Subcutaneous abdominal adipose tissue (tissue), 5 donors: ENCODE measurements at regions not wholly inside any gene's neighbourhood (a gene's known extent, or its start where the extent isn't known, plus 50 kb on each side); places are given as distances from the start of the nearest gene placed in this dataset.

Experiments
- H3K27ac ChIP-seq: one replicate; pipeline ENCODE4 v1.7.0; 2013; ENCODE audit warnings: low read depth, mild to moderate bottlenecking, inconsistent platforms, low read length, moderate library complexity
- H3K27me3 ChIP-seq, 5 donors: one replicate each; pipeline ENCODE4 v1.7.0; 2013; ENCODE audit warnings: low read length in 5 of 5, inconsistent platforms in 1 of 5; ENCODE audit not compliant: control insufficient read depth in 5 of 5, insufficient read depth in 4 of 5
- H3K36me3 ChIP-seq, 5 donors: one replicate each; pipeline ENCODE4 v1.7.0; 2013; ENCODE audit warnings: low read length in 5 of 5; ENCODE audit not compliant: control insufficient read depth in 5 of 5, insufficient read depth in 5 of 5
- H3K4me1 ChIP-seq, 5 donors: one replicate each; pipeline ENCODE4 v1.7.0; 2013; ENCODE audit warnings: low read length in 5 of 5, mild to moderate bottlenecking in 3 of 5, moderate library complexity in 1 of 5; ENCODE audit not compliant: control insufficient read depth in 5 of 5, insufficient read depth in 5 of 5
- H3K4me3 ChIP-seq, 5 donors: one replicate each; pipeline ENCODE4 v1.7.0; 2013; ENCODE audit warnings: low read length in 5 of 5, low read depth in 1 of 5
- H3K9ac ChIP-seq, 5 donors: one replicate each; pipeline ENCODE4 v1.7.0; 2013; ENCODE audit warnings: low read length in 5 of 5, mild to moderate bottlenecking in 4 of 5, moderate library complexity in 3 of 5
- H3K9me3 ChIP-seq, 5 donors: one replicate each; pipeline ENCODE4 v1.7.0; 2013; ENCODE audit warnings: low read length in 5 of 5; ENCODE audit not compliant: control insufficient read depth in 5 of 5
- donor health status: healthy.
- donor health status: healthy.
- donor health status: healthy.
- donor health status: healthy.
- donor health status: healthy.

GRCh38 chr3:165636684-165637015, 200.6 kb downstream of the BCHE start:
- H3K27ac ChIP-seq = no peak overlapping the region
- H3K4me3 ChIP-seq = no peak overlapping the region
- no peaks in the 10 kb centered on the region for H3K36me3 ChIP-seq
- H3K4me1 ChIP-seq = no peaks in the 10 kb centered on the region
- no peaks in the 10 kb centered on the region for H3K27me3 ChIP-seq
- H3K9ac ChIP-seq = no peak overlapping the region
- H3K9me3 ChIP-seq = peaks cover 0 to 5% (median 0%) of the 10 kb centered on the region in 5 donors

GRCh38 chr3:165635791-165636683, 201.2 kb downstream of the BCHE start:
- H3K36me3 ChIP-seq = no peaks in the 10 kb centered on the region
- H3K27me3 ChIP-seq = no peaks in the 10 kb centered on the region
- H3K4me3 ChIP-seq = no peak overlapping the region
- no peak overlapping the region for H3K27ac ChIP-seq
- H3K9ac ChIP-seq = no peak overlapping the region
- H3K4me1 ChIP-seq = no peaks in the 10 kb centered on the region
- peaks cover 0 to 10% (median 0%) of the 10 kb centered on the region in 5 donors for H3K9me3 ChIP-seq

GRCh38 chr3:165624761-165625160, 212.5 kb downstream of the BCHE start:
- peaks cover 0 to 26% (median 8%) of the 10 kb centered on the region in 5 donors for H3K9me3 ChIP-seq
- H3K4me3 ChIP-seq = no peak overlapping the region
- H3K27me3 ChIP-seq = no peaks in the 10 kb centered on the region
- no peak overlapping the region for H3K27ac ChIP-seq
- H3K36me3 ChIP-seq = no peaks in the 10 kb centered on the region
- no peaks in the 10 kb centered on the region for H3K4me1 ChIP-seq
- no peak overlapping the region for H3K9ac ChIP-seq

DNA sequence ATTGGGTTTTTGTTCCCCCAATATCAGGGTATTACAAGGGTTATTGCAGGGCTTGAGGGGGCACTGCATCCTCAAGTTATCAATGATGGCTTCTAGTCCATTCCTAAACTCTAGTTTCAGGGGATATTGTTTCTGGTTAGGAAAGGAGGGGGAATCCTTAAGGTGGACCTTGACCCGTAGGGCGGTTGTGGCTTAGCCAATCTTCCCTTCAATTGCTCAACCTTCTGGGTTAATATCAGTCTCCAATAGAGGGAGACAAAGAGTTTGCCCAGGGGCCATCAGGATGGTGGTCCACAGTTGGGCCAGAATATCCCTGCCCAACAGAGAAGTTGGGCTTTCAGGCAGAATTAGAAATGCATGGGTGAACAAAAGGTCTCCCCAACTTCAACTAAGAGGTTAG, 214.9 kb downstream of the BCHE start:
- peaks cover 0 to 26% (median 8%) of the 10 kb centered on the region in 5 donors for H3K9me3 ChIP-seq
- H3K4me3 ChIP-seq = no peak overlapping the region
- no peaks in the 10 kb centered on the region for H3K27me3 ChIP-seq
- H3K9ac ChIP-seq = no peak overlapping the region
- no peaks in the 10 kb centered on the region for H3K4me1 ChIP-seq
- H3K27ac ChIP-seq = no peak overlapping the region
- no peaks in the 10 kb centered on the region for H3K36me3 ChIP-seq

DNA sequence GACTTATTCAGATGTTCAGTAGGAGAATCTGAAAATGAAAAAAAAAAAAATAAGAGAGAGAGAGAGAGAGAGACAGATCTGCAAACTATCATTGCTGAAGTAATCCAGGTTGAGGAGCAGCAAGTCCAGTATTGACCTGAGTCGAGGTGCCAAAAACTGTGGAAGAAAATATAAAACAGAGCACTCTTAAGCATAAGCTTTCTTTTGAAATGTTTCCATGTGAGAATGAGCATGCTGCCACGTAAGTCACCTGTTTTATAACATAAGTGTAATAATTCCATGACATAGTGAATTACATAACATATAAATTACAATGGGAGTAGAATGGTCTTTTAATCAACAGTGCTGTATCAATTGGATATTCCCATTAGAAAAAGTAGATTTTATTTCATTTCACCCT, 218.2 kb downstream of the BCHE start:
- Histone ChIP-seq H3K9ac (no peak overlapping the region), H3K36me3 (no peaks in the 10 kb centered on the region), H3K27ac (no peak overlapping the region), H3K4me1 (no peaks in the 10 kb centered on the region), H3K27me3 (no peaks in the 10 kb centered on the region), H3K9me3 (peaks cover 0 to 15% (median 10%) of the 10 kb centered on the region in 5 donors), H3K4me3 (no peak overlapping the region)

GRCh38 chr3:165617134-165617533, 220.1 kb downstream of the BCHE start:
- H3K27ac ChIP-seq = no peak overlapping the region
- H3K36me3 ChIP-seq = no peaks in the 10 kb centered on the region
- H3K9ac ChIP-seq = no peak overlapping the region
- no peak overlapping the region for H3K4me3 ChIP-seq
- H3K27me3 ChIP-seq = no peaks in the 10 kb centered on the region
- no peaks in the 10 kb centered on the region for H3K4me1 ChIP-seq
- peaks cover 0 to 10% (median 0%) of the 10 kb centered on the region in 5 donors for H3K9me3 ChIP-seq

GRCh38 chr3:165614337-165614736, 222.9 kb downstream of the BCHE start:
- Histone ChIP-seq H3K27ac (no peak overlapping the region), H3K27me3 (no peaks in the 10 kb centered on the region), H3K36me3 (no peaks in the 10 kb centered on the region), H3K4me1 (no peaks in the 10 kb centered on the region), H3K9ac (no peak overlapping the region), H3K4me3 (no peak overlapping the region), H3K9me3 (peaks cover 0 to 3% (median 0%) of the 10 kb centered on the region in 5 donors)

- Histone ChIP-seq H3K9ac (no peak overlapping the region), H3K36me3 (no peaks in the 10 kb centered on the region), H3K4me3 (no peak overlapping the region), H3K9me3 (peaks cover 0 to 3% (median 0%) of the 10 kb centered on the region in 5 donors), H3K4me1 (no peaks in the 10 kb centered on the region), H3K27me3 (no peaks in the 10 kb centered on the region), H3K27ac (no peak overlapping the region)
Measured at GRCh38 chr3:165613014-165613413, 224.2 kb downstream of the BCHE start.

- Histone ChIP-seq H3K4me1 (no peaks in the 10 kb centered on the region), H3K27ac (no peak overlapping the region), H3K9me3 (no peaks in the 10 kb centered on the region)
Measured at GRCh38 chr3:165607221-165607620, 230.0 kb downstream of the BCHE start.

GRCh38 chr3:165603196-165603595, 234.0 kb downstream of the BCHE start:
- Histone ChIP-seq H3K4me3 (no peak overlapping the region), H3K9ac (no peak overlapping the region), H3K27ac (no peak overlapping the region), H3K36me3 (no peaks in the 10 kb centered on the region), H3K27me3 (no peaks in the 10 kb centered on the region), H3K4me1 (no peaks in the 10 kb centered on the region), H3K9me3 (no peaks in the 10 kb centered on the region)

More at GRCh38 chr3:165607221-165607620, 230.0 kb downstream of the BCHE start:
- H3K27me3 ChIP-seq = no peaks in the 10 kb centered on the region
- no peaks in the 10 kb centered on the region for H3K36me3 ChIP-seq
- H3K4me3 ChIP-seq = no peak overlapping the region
- H3K9ac ChIP-seq = no peak overlapping the region
